ENCODE measurements at regions not wholly inside any gene's neighbourhood (a gene's known extent, or its start where the extent isn't known, plus 50 kb on each side); places are given as distances from the start of the nearest gene placed in this dataset.

GRCh38 chr11:42265072-42265471 is 805.6 kb upstream of the LRRC4C start:
- TF ChIP-seq CTCF (IDR thresholded peaks at IDR 0.05; ENCODE audit: low read depth, low read length, poor library complexity, severe bottlenecking): no peak
- TF ChIP-seq EZH2phosphoT487 (IDR thresholded peaks at IDR 0.05; ENCODE audit: borderline replicate concordance, low read length): no peak

Data from DOHH2 (cell line).